ENCODE measurements at regions not wholly inside any gene's neighbourhood (a gene's known extent, or its start where the extent isn't known, plus 50 kb on each side); places are given as distances from the start of the nearest gene placed in this dataset.

DNA sequence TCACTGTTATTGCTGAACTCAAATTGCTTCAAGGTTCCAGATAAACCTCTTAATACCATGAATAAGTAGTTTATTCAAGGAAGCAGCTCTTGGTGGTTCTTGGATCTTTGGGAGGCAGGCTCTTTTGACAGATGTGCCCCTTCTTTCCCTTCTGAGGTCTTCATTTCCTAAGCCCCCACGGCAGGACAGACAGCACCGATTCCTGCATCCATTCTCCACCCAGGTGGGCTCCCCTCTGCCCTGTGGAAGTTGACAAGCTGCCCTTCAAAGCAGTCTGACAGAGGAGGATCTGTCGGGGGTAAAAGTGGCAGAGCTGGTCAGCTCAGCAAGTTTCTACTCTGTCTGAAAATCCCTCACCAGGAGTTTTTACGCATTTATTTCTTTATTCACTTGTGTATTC is 605.3 kb upstream of the B3GAT1 start:
- Histone ChIP-seq H2BK12ac (ENCODE audit: low read depth, low read length) (no peak overlapping the region), H3K14ac (ENCODE audit: insufficient read length) (no peak overlapping the region), H3K56ac (replicated peaks; ENCODE audit: insufficient read length, low read depth, low read length) (no peak overlapping the region), H4K20me1 (replicated peaks in 1 of 2; ENCODE audit: control insufficient read depth in 1 of 2, insufficient read depth in 2 of 2, low read length in 2 of 2) (no peaks in the 10 kb centered on the region), H3K9me3 (ENCODE audit: insufficient read depth in 2 of 2, low read depth in 1 of 2, low read length in 1 of 2) (0 out of 4 replicates have a peak, but pooled peaks cover 5 to 6% of the 10 kb centered on the region in 2 experiments), H2BK15ac (ENCODE audit: low read length) (no peak overlapping the region), H2AK5ac (ENCODE audit: low read depth, low read length) (no peak overlapping the region), H3K23ac (ENCODE audit: insufficient read length) (no peak overlapping the region), H3K23me2 (ENCODE audit: low read depth, low read length) (peaks cover 2% of the 10 kb centered on the region; the same call in 1 of the 2 replicates), H3K18ac (ENCODE audit: extremely low read depth, low read length) (no peak overlapping the region), H3K36me3 (ENCODE audit: control insufficient read depth in 2 of 4, insufficient read depth in 4 of 4, low read length in 3 of 4) (no peaks in the 10 kb centered on the region; a peak in 1 of 8 replicates), H2AFZ (ENCODE audit: low read length) (no peak overlapping the region), H3K79me1 (ENCODE audit: low read depth, low read length) (no peaks in the 10 kb centered on the region), H2BK5ac (ENCODE audit: low read depth, low read length) (no peak overlapping the region), H3K79me2 (ENCODE audit: control insufficient read depth in 1 of 2, insufficient read depth in 2 of 2, low read length in 2 of 2) (no peaks in the 10 kb centered on the region), H3K4me1 (replicated peaks in 1 of 4; ENCODE audit: control insufficient read depth in 3 of 4, insufficient read depth in 4 of 4, low read length in 3 of 4) (no peaks in the 10 kb centered on the region), H2BK120ac (replicated peaks; ENCODE audit: low read depth, low read length) (no peak overlapping the region), H3K9ac (replicated peaks in 1 of 4; ENCODE audit: extremely low read depth in 1 of 4, low read depth in 3 of 4, low read length in 3 of 4) (no peak overlapping the region), H4K5ac (ENCODE audit: insufficient read length, low read depth, low read length) (no peak overlapping the region), H3K4me2 (ENCODE audit: insufficient read depth in 1 of 2, low read depth in 2 of 2, low read length in 2 of 2) (no peak overlapping the region), H4K8ac (ENCODE audit: extremely low read depth, insufficient read depth, low read length) (no peak overlapping the region), H3K27ac (ENCODE audit: low read depth, low read length) (no peak overlapping the region), H2BK20ac (ENCODE audit: low read length) (no peak overlapping the region), H3K4me3 (ENCODE audit: extremely low read depth in 1 of 4, insufficient read depth in 2 of 4, low read depth in 3 of 4, low read length in 4 of 4) (no peak overlapping the region), H3K4ac (replicated peaks; ENCODE audit: insufficient read length, low read depth, low read length) (peak overlapping the region; percentile 23), H3K27me3 (replicated peaks in 1 of 4; ENCODE audit: control insufficient read depth in 3 of 4, extremely low read depth in 1 of 4, insufficient read depth in 3 of 4, low read length in 3 of 4) (no peaks in the 10 kb centered on the region), H4K91ac (replicated peaks; ENCODE audit: insufficient read length, low read length) (no peak overlapping the region)
- WGBS, 2 experiments (ENCODE audit: extremely low coverage in 1 of 2, insufficient coverage in 1 of 2, insufficient read length in 1 of 2, insufficient replicate concordance in 2 of 2, low coverage in 1 of 2, low lambda C conversion rate in 2 of 2, missing lambda C conversion rate in 1 of 2) = 83% methylated on average over 4 of the region's 4 CpGs; no CpG with 5 or more reads in 1 of the 2 experiments
- no peak for TF ChIP-seq FOSL1 (IDR thresholded peaks at IDR 0.05; ENCODE audit: insufficient read depth, low read depth, low read length)
- TF ChIP-seq POLR2A (IDR thresholded peaks at IDR 0.05; ENCODE audit: control extremely low read depth in 1 of 2, low read depth in 2 of 2, low read length in 2 of 2) = no peak
- TF ChIP-seq CREB1 (IDR thresholded peaks at IDR 0.05) = no peak
- TF ChIP-seq RAD21 (IDR thresholded peaks at IDR 0.05 in 1 of 2, conservative IDR thresholded peaks at IDR 0.05 in 1 of 2; ENCODE audit: low read depth in 2 of 2, low read length in 2 of 2) = no peak
- TF ChIP-seq RNF2 (IDR thresholded peaks at IDR 0.05; ENCODE audit: borderline replicate concordance, low read depth, low read length, missing control alignments, poor library complexity, severe bottlenecking) = no peak
- no peak for TF ChIP-seq SIX5 (IDR thresholded peaks at IDR 0.05; ENCODE audit: low read depth, low read length)
- TF ChIP-seq SP4 (IDR thresholded peaks at IDR 0.05; ENCODE audit: low read length) = no peak
- no peak for TF ChIP-seq HDAC2 (IDR thresholded peaks at IDR 0.05; ENCODE audit: borderline replicate concordance in 1 of 2, low read depth in 2 of 2, low read length in 2 of 2)
- TF ChIP-seq CBX5 (IDR thresholded peaks at IDR 0.05; ENCODE audit: low read depth, low read length) = no peak
- no peak for DNase-seq (ENCODE audit: low read depth in 1 of 2, low spot score in 2 of 2)
- FAIRE-seq = no peak
- CTCF ChIA-PET (ENCODE audit: partially characterized antibody) = no interaction called here
- POLR2A ChIA-PET (ENCODE audit: partially characterized antibody) = no interaction called here
